Tibial artery (tissue), 4 donors: ENCODE measurements at regions not wholly inside any gene's neighbourhood (a gene's known extent, or its start where the extent isn't known, plus 50 kb on each side); places are given as distances from the start of the nearest gene placed in this dataset.

ENCODE experiments used
- DNase-seq, 2 donors: peaks; one replicate each; pipeline ENCODE4 v3.0.0-alpha.2; 2019
- H3K27ac ChIP-seq, 2 donors: fragments of 200-600 bp; sonication (generic) in 1 of 2; 1 replicate in 1 of 2; 2 replicates in 1 of 2; pipeline ENCODE4 v1.5.1; 2018 to 2019; ENCODE audit warnings: mild to moderate bottlenecking in 1 of 2
- H3K27me3 ChIP-seq, 2 donors: fragments of 200-600 bp; sonication (generic) in 1 of 2; one replicate each; pipeline versions ENCODE4 v1.5.1 to v1.6.0; 2016 to 2019
- H3K36me3 ChIP-seq, 3 donors: fragments of 200-600 bp; sonication (generic) in 2 of 3; one replicate each; pipeline ENCODE4 v1.5.1; 2016 to 2019; ENCODE audit warnings: mild to moderate bottlenecking in 2 of 3
- H3K4me1 ChIP-seq, 4 donors: fragments of 200-600 bp; sonication (generic) in 2 of 4; 1 replicate in 3 of 4; 2 replicates in 1 of 4; pipeline ENCODE4 v1.5.1; 2016 to 2019
- H3K4me3 ChIP-seq, 2 donors: fragments of 200-600 bp; sonication (generic) in 1 of 2; 1 replicate in 1 of 2; 2 replicates in 1 of 2; pipeline ENCODE4 v1.5.1; 2018 to 2019; ENCODE audit warnings: mild to moderate bottlenecking in 2 of 2
- H3K9me3 ChIP-seq, 3 donors: fragments of 200-600 bp; sonication (generic) in 1 of 3; one replicate each; pipeline ENCODE4 v1.5.1; 2016 to 2019
- CTCF ChIP-seq, 2 experiments: fragments of 200-600 bp in 1 of 2; fragments of 450-650 bp in 1 of 2; IDR thresholded peaks; one replicate each; pipeline ENCODE4 v1.5.1; 2017 to 2019; ENCODE audit warnings: antibody characterized with exemption in 2 of 2, mild to moderate bottlenecking in 1 of 2, moderate library complexity in 1 of 2
- intact Hi-C: fragments of 100-400 bp; cut with DNase I; formaldehyde crosslinking; loops from one replicate; pipeline ENCODE4 v1.15.0; 2023; ENCODE audit warnings: low total_unique reads

- H3K36me3 ChIP-seq: no peaks in the 10 kb centered on the region
- no peaks in the 10 kb centered on the region for H3K9me3 ChIP-seq
- no peak overlapping the region for H3K27ac ChIP-seq
- no peaks in the 10 kb centered on the region for H3K4me1 ChIP-seq
- H3K4me3 ChIP-seq: no peak overlapping the region
- no peak for DNase-seq
- intact Hi-C loops: no loop called here
- TF ChIP-seq CTCF (IDR thresholded peaks at IDR 0.05): no peak
- no peaks in the 10 kb centered on the region for H3K27me3 ChIP-seq
These were observed 74.3 kb upstream of the NPY2R start for GRCh38 chr4:155134136-155134535.

- H3K27ac ChIP-seq: no peak overlapping the region
- no peaks in the 10 kb centered on the region for H3K9me3 ChIP-seq
- TF ChIP-seq CTCF (IDR thresholded peaks at IDR 0.05): no peak
- no peaks in the 10 kb centered on the region for H3K27me3 ChIP-seq
- no peaks in the 10 kb centered on the region for H3K4me1 ChIP-seq
- no peaks in the 10 kb centered on the region for H3K36me3 ChIP-seq
- H3K4me3 ChIP-seq: no peak overlapping the region
- no peak for DNase-seq
- intact Hi-C loops: no loop called here
These were observed 67.5 kb upstream of the NPY2R start for GRCh38 chr4:155140889-155141288.

GRCh38 chr4:155143512-155143911 is 64.9 kb upstream of the NPY2R start:
- Histone ChIP-seq H3K4me1 (no peaks in the 10 kb centered on the region), H3K4me3 (no peak overlapping the region), H3K27me3 (no peaks in the 10 kb centered on the region), H3K36me3 (no peaks in the 10 kb centered on the region), H3K9me3 (no peaks in the 10 kb centered on the region), H3K27ac (no peak overlapping the region)
- no peak for TF ChIP-seq CTCF (IDR thresholded peaks at IDR 0.05)
- intact Hi-C loops: no loop called here
- DNase-seq: no peak
